ENCODE measurements at regions not wholly inside any gene's neighbourhood (a gene's known extent, or its start where the extent isn't known, plus 50 kb on each side); places are given as distances from the start of the nearest gene placed in this dataset.

- Histone ChIP-seq H3K4me3 (ENCODE audit: low read length) (no peak overlapping the region), H3K27me3 (ENCODE audit: control insufficient read depth, low read length) (no peaks in the 10 kb centered on the region), H4K20me1 (ENCODE audit: control insufficient read depth, insufficient read depth, low read depth, low read length) (no peaks in the 10 kb centered on the region), H3K27ac (ENCODE audit: low read depth, low read length) (no peak overlapping the region), H3K79me2 (ENCODE audit: control insufficient read depth, low read length) (no peaks in the 10 kb centered on the region), H3K4me1 (ENCODE audit: control insufficient read depth, low read length) (no peaks in the 10 kb centered on the region), H3K4me2 (ENCODE audit: low read length) (no peak overlapping the region), H3K9me2 (replicated peaks; ENCODE audit: control insufficient read depth, low read length) (no peaks in the 10 kb centered on the region), H3K36me3 (ENCODE audit: control insufficient read depth, low read length) (no peaks in the 10 kb centered on the region), H3F3A (ENCODE audit: control insufficient read depth, insufficient read depth) (no peaks in the 10 kb centered on the region), H3K9me3 (ENCODE audit: control insufficient read depth, insufficient read depth, low read length) (no peaks in the 10 kb centered on the region)
- TF ChIP-seq CTCF (IDR thresholded peaks at IDR 0.05; ENCODE audit: low read depth, low read length, poor library complexity, severe bottlenecking): no peak
- TF ChIP-seq EZH2phosphoT487 (IDR thresholded peaks at IDR 0.05; ENCODE audit: borderline replicate concordance, low read length): no peak
Measured at GRCh38 chrX:10795721-10796120, 175.3 kb upstream of the MID1 start.

- Histone ChIP-seq H3K36me3 (ENCODE audit: control insufficient read depth, low read length) (no peaks in the 10 kb centered on the region), H3K79me2 (ENCODE audit: control insufficient read depth, low read length) (no peaks in the 10 kb centered on the region), H3F3A (ENCODE audit: control insufficient read depth, insufficient read depth) (no peaks in the 10 kb centered on the region), H3K9me2 (replicated peaks; ENCODE audit: control insufficient read depth, low read length) (no peaks in the 10 kb centered on the region), H4K20me1 (ENCODE audit: control insufficient read depth, insufficient read depth, low read depth, low read length) (no peaks in the 10 kb centered on the region), H3K4me3 (ENCODE audit: low read length) (no peak overlapping the region), H3K27me3 (ENCODE audit: control insufficient read depth, low read length) (no peaks in the 10 kb centered on the region), H3K4me2 (ENCODE audit: low read length) (no peak overlapping the region), H3K9me3 (ENCODE audit: control insufficient read depth, insufficient read depth, low read length) (no peaks in the 10 kb centered on the region), H3K27ac (ENCODE audit: low read depth, low read length) (no peak overlapping the region), H3K4me1 (ENCODE audit: control insufficient read depth, low read length) (no peaks in the 10 kb centered on the region)
- TF ChIP-seq CTCF (IDR thresholded peaks at IDR 0.05; ENCODE audit: low read depth, low read length, poor library complexity, severe bottlenecking) (no peak), EZH2phosphoT487 (IDR thresholded peaks at IDR 0.05; ENCODE audit: borderline replicate concordance, low read length) (no peak)
Measured at GRCh38 chrX:10797466-10797865, 177.1 kb upstream of the MID1 start.

GRCh38 chrX:10798041-10798440 lies 177.7 kb upstream of the MID1 start:
- H3K4me2 ChIP-seq (ENCODE audit: low read length): no peak overlapping the region
- no peaks in the 10 kb centered on the region for H4K20me1 ChIP-seq (ENCODE audit: control insufficient read depth, insufficient read depth, low read depth, low read length)
- H3K27ac ChIP-seq (ENCODE audit: low read depth, low read length): no peak overlapping the region
- H3K36me3 ChIP-seq (ENCODE audit: control insufficient read depth, low read length): no peaks in the 10 kb centered on the region
- no peaks in the 10 kb centered on the region for H3F3A ChIP-seq (ENCODE audit: control insufficient read depth, insufficient read depth)
- no peaks in the 10 kb centered on the region for H3K4me1 ChIP-seq (ENCODE audit: control insufficient read depth, low read length)
- no peaks in the 10 kb centered on the region for H3K27me3 ChIP-seq (ENCODE audit: control insufficient read depth, low read length)
- no peak for TF ChIP-seq CTCF (IDR thresholded peaks at IDR 0.05; ENCODE audit: low read depth, low read length, poor library complexity, severe bottlenecking)
- no peak for TF ChIP-seq EZH2phosphoT487 (IDR thresholded peaks at IDR 0.05; ENCODE audit: borderline replicate concordance, low read length)
- no peaks in the 10 kb centered on the region for H3K9me2 ChIP-seq (replicated peaks; ENCODE audit: control insufficient read depth, low read length)
- no peaks in the 10 kb centered on the region for H3K9me3 ChIP-seq (ENCODE audit: control insufficient read depth, insufficient read depth, low read length)
- no peak overlapping the region for H3K4me3 ChIP-seq (ENCODE audit: low read length)
- no peaks in the 10 kb centered on the region for H3K79me2 ChIP-seq (ENCODE audit: control insufficient read depth, low read length)

- Histone ChIP-seq H3F3A (ENCODE audit: control insufficient read depth, insufficient read depth) (no peaks in the 10 kb centered on the region), H4K20me1 (ENCODE audit: control insufficient read depth, insufficient read depth, low read depth, low read length) (no peaks in the 10 kb centered on the region), H3K79me2 (ENCODE audit: control insufficient read depth, low read length) (no peaks in the 10 kb centered on the region), H3K4me3 (ENCODE audit: low read length) (no peak overlapping the region), H3K27me3 (ENCODE audit: control insufficient read depth, low read length) (no peaks in the 10 kb centered on the region), H3K4me2 (ENCODE audit: low read length) (no peak overlapping the region), H3K9me2 (replicated peaks; ENCODE audit: control insufficient read depth, low read length) (no peaks in the 10 kb centered on the region), H3K27ac (ENCODE audit: low read depth, low read length) (no peak overlapping the region), H3K36me3 (ENCODE audit: control insufficient read depth, low read length) (no peaks in the 10 kb centered on the region), H3K4me1 (ENCODE audit: control insufficient read depth, low read length) (no peaks in the 10 kb centered on the region), H3K9me3 (ENCODE audit: control insufficient read depth, insufficient read depth, low read length) (no peaks in the 10 kb centered on the region)
- TF ChIP-seq CTCF (IDR thresholded peaks at IDR 0.05; ENCODE audit: low read depth, low read length, poor library complexity, severe bottlenecking) (no peak), EZH2phosphoT487 (IDR thresholded peaks at IDR 0.05; ENCODE audit: borderline replicate concordance, low read length) (no peak)
Measured at GRCh38 chrX:10800796-10801195, 180.4 kb upstream of the MID1 start.

Measured in DOHH2 (cell line).